Osteocyte (in vitro differentiated cells): ENCODE measurements at regions not wholly inside any gene's neighbourhood (a gene's known extent, or its start where the extent isn't known, plus 50 kb on each side); places are given as distances from the start of the nearest gene placed in this dataset.
"Not testable (repeated sequence)": the region's sequence is repeated elsewhere in the genome, so short reads cannot be mapped to it uniquely, and the experiment has no call there.

Source experiments
- DNase-seq: peaks from one replicate; pipeline ENCODE4 v3.0.0; 2021; ENCODE audit warnings: mixed read lengths; ENCODE audit not compliant: unreplicated experiment; ENCODE audit errors: extremely low spot score
- H3K27ac Mint-ChIP-seq: one replicate; pipeline ENCODE4 v1.8.0; 2021; ENCODE audit warnings: mild to moderate bottlenecking, mixed read lengths; ENCODE audit not compliant: unreplicated experiment
- H3K27me3 Mint-ChIP-seq: one replicate; pipeline ENCODE4 v1.8.0; 2021; ENCODE audit warnings: mixed read lengths; ENCODE audit not compliant: unreplicated experiment
- H3K36me3 Mint-ChIP-seq: one replicate; pipeline ENCODE4 v1.8.0; 2021; ENCODE audit warnings: mixed read lengths; ENCODE audit not compliant: unreplicated experiment
- H3K4me1 Mint-ChIP-seq: one replicate; pipeline ENCODE4 v1.8.0; 2021; ENCODE audit warnings: mixed read lengths; ENCODE audit not compliant: unreplicated experiment
- H3K4me3 Mint-ChIP-seq: one replicate; pipeline ENCODE4 v1.8.0; 2021; ENCODE audit warnings: mild to moderate bottlenecking, moderate library complexity, mixed read lengths; ENCODE audit not compliant: unreplicated experiment
- H3K9me3 Mint-ChIP-seq: one replicate; pipeline ENCODE4 v1.8.0; 2021; ENCODE audit warnings: mixed read lengths; ENCODE audit not compliant: unreplicated experiment
- TF ChIP-seq, protein P1 (sequence below): fragments of 200-600 bp; sonication (generic); IDR thresholded peaks from 2 replicates; pipeline ENCODE4 v1.5.0; 2021; ENCODE audit warnings: antibody characterized with exemption, mild to moderate bottlenecking, moderate library complexity

DNA sequence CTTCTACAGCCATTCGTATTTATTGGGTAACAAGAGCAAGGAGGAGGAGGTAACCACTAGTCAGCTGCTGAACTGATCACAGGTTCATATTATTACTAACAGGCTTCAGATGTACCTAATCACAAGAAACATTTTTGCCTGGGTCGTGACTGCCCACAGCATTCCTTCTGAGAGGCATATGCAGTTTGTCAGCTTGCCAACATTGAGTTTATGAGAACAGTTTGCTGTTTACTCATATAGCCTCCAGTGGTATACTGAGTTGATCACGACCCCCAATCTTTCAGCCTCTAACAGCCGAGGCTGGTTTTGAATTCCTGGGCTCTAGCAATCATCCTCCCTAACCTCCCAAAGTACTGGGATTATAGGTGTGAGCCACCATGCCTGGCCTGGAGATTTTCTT is 693.6 kb downstream of the TLE1 start:
- H3K27ac Mint-ChIP-seq = no peak overlapping the region
- H3K27me3 Mint-ChIP-seq = no peaks in the 10 kb centered on the region
- no peak overlapping the region for H3K4me3 Mint-ChIP-seq
- TF ChIP-seq, protein P1, sequence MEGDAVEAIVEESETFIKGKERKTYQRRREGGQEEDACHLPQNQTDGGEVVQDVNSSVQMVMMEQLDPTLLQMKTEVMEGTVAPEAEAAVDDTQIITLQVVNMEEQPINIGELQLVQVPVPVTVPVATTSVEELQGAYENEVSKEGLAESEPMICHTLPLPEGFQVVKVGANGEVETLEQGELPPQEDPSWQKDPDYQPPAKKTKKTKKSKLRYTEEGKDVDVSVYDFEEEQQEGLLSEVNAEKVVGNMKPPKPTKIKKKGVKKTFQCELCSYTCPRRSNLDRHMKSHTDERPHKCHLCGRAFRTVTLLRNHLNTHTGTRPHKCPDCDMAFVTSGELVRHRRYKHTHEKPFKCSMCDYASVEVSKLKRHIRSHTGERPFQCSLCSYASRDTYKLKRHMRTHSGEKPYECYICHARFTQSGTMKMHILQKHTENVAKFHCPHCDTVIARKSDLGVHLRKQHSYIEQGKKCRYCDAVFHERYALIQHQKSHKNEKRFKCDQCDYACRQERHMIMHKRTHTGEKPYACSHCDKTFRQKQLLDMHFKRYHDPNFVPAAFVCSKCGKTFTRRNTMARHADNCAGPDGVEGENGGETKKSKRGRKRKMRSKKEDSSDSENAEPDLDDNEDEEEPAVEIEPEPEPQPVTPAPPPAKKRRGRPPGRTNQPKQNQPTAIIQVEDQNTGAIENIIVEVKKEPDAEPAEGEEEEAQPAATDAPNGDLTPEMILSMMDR = no peak
- H3K4me1 Mint-ChIP-seq = peaks cover 3% of the 10 kb centered on the region
- DNase-seq = no peak
- peaks cover 10% of the 10 kb centered on the region for H3K9me3 Mint-ChIP-seq
- peaks cover 4% of the 10 kb centered on the region for H3K36me3 Mint-ChIP-seq

DNA sequence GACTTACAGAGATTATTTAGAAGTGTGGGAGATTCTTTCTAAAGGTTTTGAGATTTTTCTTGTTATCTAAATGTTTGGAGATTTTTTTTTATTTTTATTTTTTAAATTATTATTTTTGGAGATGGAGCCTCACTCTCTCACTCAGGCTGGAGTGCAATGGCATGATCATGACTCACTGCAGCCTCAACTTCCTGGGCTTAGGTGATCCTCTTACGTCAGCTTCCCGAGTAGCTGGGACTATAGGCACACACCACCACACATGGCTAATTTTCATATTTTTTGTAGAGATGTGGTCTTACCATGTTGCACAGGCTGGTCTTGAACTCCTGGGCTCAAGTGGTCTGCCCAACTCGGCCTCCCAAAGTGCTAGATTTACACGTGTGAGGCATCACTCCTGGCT is 694.5 kb downstream of the TLE1 start:
- no peak overlapping the region for H3K4me3 Mint-ChIP-seq
- no peak for DNase-seq
- H3K36me3 Mint-ChIP-seq = peaks cover 4% of the 10 kb centered on the region
- no peaks in the 10 kb centered on the region for H3K27me3 Mint-ChIP-seq
- H3K4me1 Mint-ChIP-seq = peaks cover 3% of the 10 kb centered on the region
- no peak overlapping the region for H3K27ac Mint-ChIP-seq
- H3K9me3 Mint-ChIP-seq = peaks cover 10% of the 10 kb centered on the region
- TF ChIP-seq, protein P1 = no peak

- not testable (repeated sequence) for H3K4me1 Mint-ChIP-seq, H3K27ac Mint-ChIP-seq, H3K27me3 Mint-ChIP-seq, H3K4me3 Mint-ChIP-seq, DNase-seq, H3K36me3 Mint-ChIP-seq
- H3K9me3 Mint-ChIP-seq = peaks cover 13% of the 10 kb centered on the region
Measured at GRCh38 chr9:80985595-80985994, 703.8 kb downstream of the TLE1 start.

GRCh38 chr9:80976403-80976802 is 712.9 kb downstream of the TLE1 start:
- Mint-ChIP-seq H3K27me3 (no peaks in the 10 kb centered on the region), H3K4me1 (no peaks in the 10 kb centered on the region), H3K9me3 (peaks cover 13% of the 10 kb centered on the region), H3K4me3 (no peak overlapping the region), H3K27ac (no peak overlapping the region), H3K36me3 (peaks cover 4% of the 10 kb centered on the region)
- TF ChIP-seq, protein P1 = no peak
- DNase-seq = no peak

DNA sequence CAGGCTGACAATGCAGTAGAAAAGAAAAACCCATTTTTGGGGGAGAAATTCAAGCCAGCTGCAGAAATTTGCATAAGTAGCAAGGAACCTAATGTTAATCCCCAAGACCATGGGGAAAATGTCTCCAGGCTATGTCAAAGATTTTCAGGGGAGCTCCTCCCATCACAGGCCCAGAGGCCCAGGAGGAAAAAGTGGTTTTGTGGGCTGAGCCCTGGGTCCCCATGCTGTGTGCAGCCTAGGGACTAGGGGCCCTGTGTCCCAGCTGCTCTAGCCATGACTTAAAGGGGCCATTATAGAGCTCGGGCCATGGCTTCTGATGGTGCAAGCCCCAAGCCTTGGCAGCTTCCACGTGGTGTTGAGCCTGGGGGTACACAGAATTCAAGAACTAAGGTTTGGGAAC is 719.0 kb downstream of the TLE1 start:
- H3K27ac Mint-ChIP-seq, H3K27me3 Mint-ChIP-seq, H3K4me1 Mint-ChIP-seq, H3K4me3 Mint-ChIP-seq, DNase-seq, H3K36me3 Mint-ChIP-seq: not testable (repeated sequence)
- peaks cover 21% of the 10 kb centered on the region for H3K9me3 Mint-ChIP-seq

DNA sequence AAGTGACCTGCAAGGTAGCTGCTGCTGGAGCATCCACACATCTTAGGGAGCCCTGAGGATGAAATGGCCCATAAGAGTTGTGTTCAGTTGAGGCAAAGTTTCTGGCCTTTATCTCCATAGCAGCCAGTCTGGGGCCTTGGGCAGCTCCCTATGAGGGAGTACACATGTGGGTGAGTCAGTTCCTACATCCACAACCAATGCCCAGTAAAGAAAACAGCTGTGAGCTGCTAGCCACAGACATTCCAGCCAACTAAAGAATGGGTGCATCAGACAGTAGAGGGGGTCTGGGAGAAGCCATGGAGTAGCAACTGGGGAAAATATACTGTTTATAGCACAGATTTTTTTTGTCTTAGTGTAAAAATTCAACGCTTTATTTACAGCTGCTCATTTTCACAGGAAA is 720.7 kb downstream of the TLE1 start:
- H3K36me3 Mint-ChIP-seq = no peaks in the 10 kb centered on the region
- H3K27ac Mint-ChIP-seq = no peak overlapping the region
- H3K9me3 Mint-ChIP-seq = peaks cover 13% of the 10 kb centered on the region
- no peak for DNase-seq
- H3K4me3 Mint-ChIP-seq = no peak overlapping the region
- peaks cover 8% of the 10 kb centered on the region for H3K4me1 Mint-ChIP-seq
- TF ChIP-seq, protein P1 = no peak
- H3K27me3 Mint-ChIP-seq = no peaks in the 10 kb centered on the region
